PC-9 (cell line): ENCODE measurements at regions not wholly inside any gene's neighbourhood (a gene's known extent, or its start where the extent isn't known, plus 50 kb on each side); places are given as distances from the start of the nearest gene placed in this dataset.

Experiments used
- CTCF ChIP-seq: fragments of 200-600 bp; sonication (generic); conservative IDR thresholded peaks from 2 replicates; pipeline ENCODE4 v1.6.1; 2017; ENCODE audit warnings: mixed run types, antibody characterized with exemption, mild to moderate bottlenecking, moderate library complexity
- EZH2 ChIP-seq: fragments of 200-600 bp; sonication (generic); IDR thresholded peaks from 2 replicates; pipeline ENCODE4 v1.8.0; 2017; ENCODE audit warnings: antibody characterized with exemption, low read depth

GRCh38 chr9:135254176-135255032 lies 166.9 kb downstream of the OLFM1 start:
- TF ChIP-seq CTCF (no peak), EZH2 (no peak)
